ENCODE measurements at regions not wholly inside any gene's neighbourhood (a gene's known extent, or its start where the extent isn't known, plus 50 kb on each side); places are given as distances from the start of the nearest gene placed in this dataset.

GRCh38 chr22:34620161-34620560 lies 445.8 kb upstream of the ISX start:
- no peak for TF ChIP-seq CTCF (IDR thresholded peaks at IDR 0.05; ENCODE audit: low read depth, low read length)
- no peak for TF ChIP-seq MAX (IDR thresholded peaks at IDR 0.05; ENCODE audit: low read depth, low read length)
